ENCODE measurements at regions not wholly inside any gene's neighbourhood (a gene's known extent, or its start where the extent isn't known, plus 50 kb on each side); places are given as distances from the start of the nearest gene placed in this dataset.

DNA sequence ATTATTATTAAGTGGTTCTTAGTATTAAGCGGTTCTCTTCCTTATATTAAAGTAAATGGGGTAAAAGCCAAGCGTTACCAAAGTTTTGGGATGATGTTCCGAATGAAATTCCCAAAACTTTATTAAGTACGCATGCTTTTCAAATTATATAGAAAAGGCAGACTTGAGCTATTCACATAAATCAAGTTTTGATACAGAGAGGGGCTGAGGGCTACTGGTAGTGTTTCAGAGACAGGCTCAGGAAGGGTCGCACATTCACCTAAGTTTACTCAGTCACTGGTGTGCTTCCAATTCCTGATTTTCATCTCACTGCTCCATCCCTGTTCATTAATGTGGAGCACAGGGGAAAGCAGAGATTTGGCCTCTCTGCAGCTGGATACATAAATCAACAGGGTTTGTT is 652.2 kb downstream of the QKI start:
- H3K23me2 ChIP-seq (ENCODE audit: insufficient read length, low read depth, low read length, poor library complexity, severe bottlenecking) = no peaks in the 10 kb centered on the region
- H3K4me1 ChIP-seq (ENCODE audit: insufficient read depth, low read length) = no peaks in the 10 kb centered on the region
- Mint-ChIP-seq H3K4me3 (no peak overlapping the region), H3K27me3 (ENCODE audit: low read depth) (no peaks in the 10 kb centered on the region), H3K36me3 (ENCODE audit: insufficient read depth in 1 of 3, low read depth in 3 of 3) (no peaks in the 10 kb centered on the region; a peak in 1 of 7 replicates), H3K9me3 (no peaks in the 10 kb centered on the region), H3K4me1 (no peaks in the 10 kb centered on the region), H3K27ac (no peak overlapping the region)
- H3K56ac ChIP-seq (ENCODE audit: insufficient read length, low read depth, low read length) = no peak overlapping the region
- H3K4me2 ChIP-seq (ENCODE audit: insufficient read depth, insufficient read length, low read length) = no peak overlapping the region
- H3K4ac ChIP-seq (ENCODE audit: low read depth, low read length) = no peak overlapping the region
- no peak overlapping the region for H2BK120ac ChIP-seq (ENCODE audit: low read depth, low read length, poor library complexity, severe bottlenecking)
- H4K91ac ChIP-seq (ENCODE audit: insufficient read length, low read depth, low read length) = no peak overlapping the region
- no peak overlapping the region for H3T11ph ChIP-seq (ENCODE audit: low read length)
- no peak overlapping the region for H3K23ac ChIP-seq (ENCODE audit: insufficient read length, low read depth, low read length)
- H3K18ac ChIP-seq (ENCODE audit: insufficient read length, low read depth, low read length) = no peak overlapping the region
- H2BK12ac ChIP-seq (ENCODE audit: insufficient read length, low read depth, low read length) = no peak overlapping the region
- no peak overlapping the region for H3K9ac ChIP-seq (ENCODE audit: extremely low read depth, insufficient read length, low read length)
- no peak overlapping the region for H3K27ac ChIP-seq (ENCODE audit: insufficient read length, low read depth, low read length)
- no peak overlapping the region for H2AFZ ChIP-seq (ENCODE audit: low read length)
- no peak overlapping the region for H2AK5ac ChIP-seq (ENCODE audit: insufficient read length, low read length)
- no peak overlapping the region for H3K14ac ChIP-seq (ENCODE audit: insufficient read depth, low read length)
- H3K79me2 ChIP-seq (ENCODE audit: insufficient read depth, low read length) = no peaks in the 10 kb centered on the region
- no CpG with 5 or more reads among the region's 5 CpGs for WGBS (ENCODE audit: extremely low coverage, insufficient read length, low lambda C conversion rate)
- H4K5ac ChIP-seq (ENCODE audit: insufficient read length, low read depth, low read length) = no peak overlapping the region
- no peaks in the 10 kb centered on the region for H3K9me3 ChIP-seq (ENCODE audit: control insufficient read depth, low read depth, low read length)
- no peaks in the 10 kb centered on the region for H3K79me1 ChIP-seq (ENCODE audit: insufficient read depth, low read depth, low read length, poor library complexity, severe bottlenecking)
- no peaks in the 10 kb centered on the region for H3K27me3 ChIP-seq (ENCODE audit: insufficient read depth, low read length)
- DNase-seq = no peak
- H4K20me1 ChIP-seq (ENCODE audit: control insufficient read depth, insufficient read depth, insufficient read length) = no peaks in the 10 kb centered on the region
- TF ChIP-seq, protein P1, sequence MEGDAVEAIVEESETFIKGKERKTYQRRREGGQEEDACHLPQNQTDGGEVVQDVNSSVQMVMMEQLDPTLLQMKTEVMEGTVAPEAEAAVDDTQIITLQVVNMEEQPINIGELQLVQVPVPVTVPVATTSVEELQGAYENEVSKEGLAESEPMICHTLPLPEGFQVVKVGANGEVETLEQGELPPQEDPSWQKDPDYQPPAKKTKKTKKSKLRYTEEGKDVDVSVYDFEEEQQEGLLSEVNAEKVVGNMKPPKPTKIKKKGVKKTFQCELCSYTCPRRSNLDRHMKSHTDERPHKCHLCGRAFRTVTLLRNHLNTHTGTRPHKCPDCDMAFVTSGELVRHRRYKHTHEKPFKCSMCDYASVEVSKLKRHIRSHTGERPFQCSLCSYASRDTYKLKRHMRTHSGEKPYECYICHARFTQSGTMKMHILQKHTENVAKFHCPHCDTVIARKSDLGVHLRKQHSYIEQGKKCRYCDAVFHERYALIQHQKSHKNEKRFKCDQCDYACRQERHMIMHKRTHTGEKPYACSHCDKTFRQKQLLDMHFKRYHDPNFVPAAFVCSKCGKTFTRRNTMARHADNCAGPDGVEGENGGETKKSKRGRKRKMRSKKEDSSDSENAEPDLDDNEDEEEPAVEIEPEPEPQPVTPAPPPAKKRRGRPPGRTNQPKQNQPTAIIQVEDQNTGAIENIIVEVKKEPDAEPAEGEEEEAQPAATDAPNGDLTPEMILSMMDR (conservative IDR thresholded peaks at IDR 0.05) = no peak
- H2BK20ac ChIP-seq (ENCODE audit: low read depth, low read length, poor library complexity, severe bottlenecking) = no peak overlapping the region
- H4K8ac ChIP-seq (replicated peaks; ENCODE audit: insufficient read length, low read depth, low read length) = no peak overlapping the region
- no peak overlapping the region for H2BK15ac ChIP-seq (ENCODE audit: low read depth, low read length)
- H2BK5ac ChIP-seq (ENCODE audit: insufficient read length, low read length) = no peak overlapping the region

Measured in H9 (cell line).